GM19193 (cell line): ENCODE measurements at regions not wholly inside any gene's neighbourhood (a gene's known extent, or its start where the extent isn't known, plus 50 kb on each side); places are given as distances from the start of the nearest gene placed in this dataset.

Experiments
- POLR2A ChIP-seq: IDR thresholded peaks from 4 replicates; pipeline ENCODE4 v1.6.1; 2011; ENCODE audit not compliant: insufficient read depth, insufficient read length; ENCODE audit errors: extremely low read depth

- no peak for TF ChIP-seq POLR2A
These were observed 319.8 kb downstream of the FOXO1 start for GRCh38 chr13:40346592-40346991.

- TF ChIP-seq POLR2A: no peak
These were observed 318.3 kb downstream of the FOXO1 start for GRCh38 chr13:40348096-40348679.

GRCh38 chr13:40350283-40350992 is 316.0 kb downstream of the FOXO1 start:
- no peak for TF ChIP-seq POLR2A

GRCh38 chr13:40351537-40352379 is 314.7 kb downstream of the FOXO1 start:
- TF ChIP-seq POLR2A: no peak

GRCh38 chr13:40352380-40352778 is 314.1 kb downstream of the FOXO1 start:
- no peak for TF ChIP-seq POLR2A

- TF ChIP-seq POLR2A: no peak
These were observed 313.5 kb downstream of the FOXO1 start for GRCh38 chr13:40352802-40353562.

GRCh38 chr13:40355126-40355724 is 311.2 kb downstream of the FOXO1 start:
- no peak for TF ChIP-seq POLR2A

GRCh38 chr13:40356011-40356410 is 310.4 kb downstream of the FOXO1 start:
- TF ChIP-seq POLR2A: no peak

- no peak for TF ChIP-seq POLR2A
These were observed 303.9 kb downstream of the FOXO1 start for GRCh38 chr13:40362502-40362901.

GRCh38 chr13:40363653-40364052 is 302.8 kb downstream of the FOXO1 start:
- no peak for TF ChIP-seq POLR2A

- TF ChIP-seq POLR2A: no peak
These were observed 300.3 kb downstream of the FOXO1 start for GRCh38 chr13:40366119-40366518.

GRCh38 chr13:40368127-40368891 is 298.1 kb downstream of the FOXO1 start:
- TF ChIP-seq POLR2A: no peak

- TF ChIP-seq POLR2A: no peak
These were observed 295.8 kb downstream of the FOXO1 start for GRCh38 chr13:40370661-40371060.
